T-helper 2 cell treated with Interferon-gamma antibody and Interleukin-4, amounts not matched to agents 100 ng/mL and 5 ng/mL, for 36 hours (primary cell): ENCODE measurements at regions not wholly inside any gene's neighbourhood (a gene's known extent, or its start where the extent isn't known, plus 50 kb on each side); places are given as distances from the start of the nearest gene placed in this dataset.

Source experiments
- intact Hi-C: fragments of 100-400 bp; cut with micrococcal nuclease; formaldehyde crosslinking; loops from one replicate; pipeline ENCODE4 v1.15.1; 2023

GRCh38 chr7:45511721-45512597 is 62.2 kb upstream of the ADCY1 start:
- intact Hi-C loops: no loop called here

- intact Hi-C loops: no loop called here
These were observed 59.2 kb upstream of the ADCY1 start for GRCh38 chr7:45514944-45515343.

DNA sequence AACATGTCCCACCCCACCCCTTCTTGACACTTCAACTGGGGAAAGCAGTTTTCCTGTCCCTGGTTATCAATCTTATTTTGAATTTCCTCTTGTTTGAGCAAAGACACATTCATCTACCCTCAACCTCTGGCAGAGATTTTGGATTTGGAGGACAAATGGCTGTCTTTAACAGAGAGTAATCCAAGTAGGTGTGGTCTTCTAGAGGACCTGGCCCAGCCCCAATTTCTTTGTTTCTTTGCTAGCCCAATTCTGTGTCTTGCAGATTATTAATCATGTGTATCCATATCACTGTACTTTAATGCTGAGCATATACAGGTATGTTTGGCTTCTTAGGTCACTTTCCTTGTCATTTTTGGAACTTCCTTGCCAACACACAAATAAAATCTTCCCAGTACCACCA is 58.8 kb upstream of the ADCY1 start:
- intact Hi-C loops: no loop called here
